ENCODE measurements at regions not wholly inside any gene's neighbourhood (a gene's known extent, or its start where the extent isn't known, plus 50 kb on each side); places are given as distances from the start of the nearest gene placed in this dataset.

GRCh38 chr9:16205455-16205854, 652.6 kb downstream of the CCDC171 start:
- TF ChIP-seq CTCF (conservative IDR thresholded peaks at IDR 0.05): no peak
- TF ChIP-seq EZH2 (IDR thresholded peaks at IDR 0.05; ENCODE audit: low read depth): no peak
